ENCODE measurements at regions not wholly inside any gene's neighbourhood (a gene's known extent, or its start where the extent isn't known, plus 50 kb on each side); places are given as distances from the start of the nearest gene placed in this dataset.

- FAIRE-seq (no peak), DNase-seq (ENCODE audit: insufficient read length, low spot score) (no peak)
- no peak for TF ChIP-seq POLR2A (IDR thresholded peaks at IDR 0.05; ENCODE audit: low read depth, low read length)
Observed at GRCh38 chr13:75023609-75024008, 458.4 kb downstream of the TBC1D4 start.

DNA sequence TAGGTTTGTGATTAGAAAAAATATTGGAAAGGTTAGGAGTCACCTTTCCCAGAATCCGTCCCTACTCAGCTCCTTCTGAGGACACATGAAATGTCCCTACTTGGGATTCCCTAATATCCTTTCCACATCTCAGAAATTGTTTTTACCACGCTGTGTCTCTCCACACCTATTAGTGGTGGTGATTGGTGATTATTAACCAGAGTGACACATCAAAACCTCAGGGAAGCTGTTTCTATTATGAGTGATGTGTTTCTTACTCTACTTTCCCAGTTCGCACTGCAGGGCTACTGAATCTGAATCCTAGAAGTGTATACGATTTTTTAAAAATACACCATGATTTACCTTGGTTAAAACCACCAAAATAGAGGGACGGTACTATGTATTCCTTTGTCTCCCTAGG lies 460.8 kb downstream of the TBC1D4 start:
- DNase-seq (ENCODE audit: insufficient read length, low spot score): no peak
- no peak for FAIRE-seq
- no peak for TF ChIP-seq POLR2A (IDR thresholded peaks at IDR 0.05; ENCODE audit: low read depth, low read length)

DNA sequence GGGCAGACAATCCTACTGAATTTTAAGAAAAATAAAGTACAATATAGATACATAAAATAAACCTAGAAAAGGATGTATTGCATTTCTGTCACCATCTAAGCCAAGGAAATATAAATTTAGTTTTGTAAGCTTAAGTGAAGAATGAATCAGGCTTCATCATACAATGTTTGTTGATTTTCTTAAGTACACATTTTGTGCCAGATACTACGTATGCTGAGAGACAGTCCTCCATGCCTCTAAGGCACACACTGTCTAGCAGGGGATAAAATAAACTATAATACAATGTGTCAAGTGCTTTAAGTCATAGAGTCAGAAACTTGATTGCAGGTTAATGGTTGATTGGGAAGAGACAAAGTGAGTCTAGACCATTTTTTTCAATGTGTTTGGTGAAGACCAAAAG lies 465.7 kb downstream of the TBC1D4 start:
- no peak for DNase-seq (ENCODE audit: insufficient read length, low spot score)
- FAIRE-seq: no peak

DNA sequence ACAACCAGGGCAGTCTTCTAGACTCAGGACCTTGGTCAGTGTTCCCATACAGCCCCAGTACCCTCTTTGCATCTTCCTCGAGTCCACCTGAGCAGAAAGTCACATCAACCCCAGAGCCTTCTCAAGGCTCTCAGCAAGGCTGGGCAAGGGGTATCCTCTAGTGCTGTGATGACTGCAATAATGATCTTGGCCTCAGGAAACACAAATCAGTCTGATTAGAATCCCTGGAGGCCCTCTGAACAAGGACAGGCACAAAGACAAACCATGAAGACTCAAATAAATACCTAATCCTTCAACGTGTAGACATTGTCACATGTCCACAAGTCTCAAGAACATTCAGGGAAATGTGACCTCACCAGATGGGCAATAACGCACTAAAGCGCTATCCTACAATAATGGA lies 468.2 kb downstream of the TBC1D4 start:
- no peak for TF ChIP-seq POLR2A (IDR thresholded peaks at IDR 0.05; ENCODE audit: low read depth, low read length)
- DNase-seq (ENCODE audit: insufficient read length, low spot score): no peak
- FAIRE-seq: no peak

More for the DNA sequence above, 465.7 kb downstream of the TBC1D4 start:
- TF ChIP-seq POLR2A (IDR thresholded peaks at IDR 0.05; ENCODE audit: low read depth, low read length): no peak

DNA sequence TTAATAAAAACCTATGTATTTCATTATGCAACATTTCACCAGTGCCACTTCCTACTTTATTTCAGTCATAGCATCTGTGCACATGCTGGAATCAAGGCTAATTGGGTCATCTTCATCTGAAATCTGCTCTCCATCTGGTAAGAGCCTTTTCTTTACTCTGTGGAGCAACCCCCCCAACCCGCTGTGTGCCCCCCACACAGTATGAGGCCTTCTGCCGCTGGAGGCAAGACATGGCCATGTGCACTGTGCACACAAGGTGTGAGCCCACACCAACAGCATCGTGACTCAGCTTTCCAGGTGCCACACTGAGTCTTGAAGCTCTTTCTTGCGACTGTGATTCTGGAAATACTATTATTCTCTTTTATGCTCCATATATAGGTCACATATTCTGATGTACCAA lies 471.0 kb downstream of the TBC1D4 start:
- DNase-seq (ENCODE audit: insufficient read length, low spot score) (no peak), FAIRE-seq (no peak)
- TF ChIP-seq POLR2A (IDR thresholded peaks at IDR 0.05; ENCODE audit: low read depth, low read length): no peak

GRCh38 chr13:75008926-75009325 lies 473.0 kb downstream of the TBC1D4 start:
- no peak for TF ChIP-seq POLR2A (IDR thresholded peaks at IDR 0.05; ENCODE audit: low read depth, low read length)
- no peak for FAIRE-seq
- DNase-seq (ENCODE audit: insufficient read length, low spot score): no peak

DNA sequence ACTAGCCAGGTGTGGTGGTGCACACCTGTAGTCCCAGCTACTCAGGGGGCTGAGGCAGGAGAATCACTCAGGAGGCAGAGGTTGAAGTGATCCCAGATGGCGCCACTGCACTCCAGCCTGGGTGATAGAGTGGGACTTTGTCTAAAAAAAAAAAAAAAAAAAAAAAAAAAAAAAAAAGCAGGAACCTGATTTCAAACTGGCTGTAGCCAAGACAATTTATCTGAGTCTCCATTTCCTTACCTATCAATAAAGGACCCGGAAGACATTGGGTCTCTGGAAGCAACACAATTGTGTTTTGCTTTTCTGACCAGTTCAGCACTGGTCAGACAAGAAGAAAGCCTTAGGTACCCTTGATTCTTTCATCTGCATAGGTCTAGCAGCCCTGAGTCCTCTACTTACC lies 491.0 kb downstream of the TBC1D4 start:
- TF ChIP-seq POLR2A (IDR thresholded peaks at IDR 0.05; ENCODE audit: low read depth, low read length): no peak
- FAIRE-seq: no peak
- DNase-seq (ENCODE audit: insufficient read length, low spot score): no peak

DNA sequence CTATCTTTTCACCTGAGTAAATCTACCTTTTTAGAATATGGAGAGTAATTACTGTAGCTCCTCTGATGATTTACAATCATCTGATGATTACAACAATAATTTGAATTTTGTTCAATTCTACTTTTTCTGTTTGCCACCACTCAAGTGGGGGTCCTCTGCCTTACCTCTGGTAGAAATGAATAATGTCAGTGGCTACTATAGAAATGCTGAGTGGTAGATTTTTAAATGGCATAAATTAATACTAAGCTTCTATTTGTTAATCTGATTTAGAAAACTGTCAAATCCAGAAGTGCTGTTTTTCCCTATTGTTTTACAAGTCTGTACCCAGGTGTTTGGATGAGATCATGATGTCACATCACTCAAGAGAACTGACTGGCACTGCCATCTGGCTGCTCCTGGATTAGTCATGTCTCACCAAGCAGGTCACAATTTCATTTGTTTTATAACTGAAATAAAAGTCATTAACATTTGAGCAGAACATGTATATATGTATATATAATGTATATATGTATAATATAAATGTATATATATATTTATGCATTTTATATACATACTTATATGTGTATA lies 494.8 kb downstream of the TBC1D4 start:
- FAIRE-seq (no peak), DNase-seq (ENCODE audit: insufficient read length, low spot score) (no peak)
- no peak for TF ChIP-seq POLR2A (IDR thresholded peaks at IDR 0.05; ENCODE audit: low read depth, low read length)

- no peak for TF ChIP-seq POLR2A (IDR thresholded peaks at IDR 0.05; ENCODE audit: low read depth, low read length)
- FAIRE-seq (no peak), DNase-seq (ENCODE audit: insufficient read length, low spot score) (no peak)
Observed at GRCh38 chr13:74986609-74987008, 495.4 kb downstream of the TBC1D4 start.

GRCh38 chr13:74979703-74980102 lies 502.3 kb downstream of the TBC1D4 start:
- TF ChIP-seq POLR2A (IDR thresholded peaks at IDR 0.05; ENCODE audit: low read depth, low read length): no peak
- DNase-seq (ENCODE audit: insufficient read length, low spot score) (no peak), FAIRE-seq (no peak)

DNA sequence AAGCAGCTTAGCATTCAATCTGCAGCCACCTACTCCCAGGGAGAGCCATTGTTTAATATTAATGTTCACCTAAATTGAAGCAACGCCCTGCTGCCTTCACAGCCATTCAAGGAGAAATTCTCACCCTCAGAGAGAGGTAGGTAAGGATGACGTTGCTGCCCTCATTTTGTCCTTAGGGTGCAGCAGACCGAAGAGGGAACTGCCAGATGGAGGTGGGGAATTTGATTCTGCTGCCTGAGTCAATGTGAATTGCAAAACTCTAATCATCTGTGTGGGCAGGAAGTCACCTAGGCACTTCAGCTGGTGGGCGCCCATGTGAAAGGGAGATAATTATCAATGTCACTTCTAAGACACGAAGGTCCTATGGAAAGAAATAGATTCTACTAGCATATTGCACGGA lies 503.4 kb downstream of the TBC1D4 start:
- TF ChIP-seq POLR2A (IDR thresholded peaks at IDR 0.05; ENCODE audit: low read depth, low read length): no peak
- no peak for DNase-seq (ENCODE audit: insufficient read length, low spot score)
- no peak for FAIRE-seq

DNA sequence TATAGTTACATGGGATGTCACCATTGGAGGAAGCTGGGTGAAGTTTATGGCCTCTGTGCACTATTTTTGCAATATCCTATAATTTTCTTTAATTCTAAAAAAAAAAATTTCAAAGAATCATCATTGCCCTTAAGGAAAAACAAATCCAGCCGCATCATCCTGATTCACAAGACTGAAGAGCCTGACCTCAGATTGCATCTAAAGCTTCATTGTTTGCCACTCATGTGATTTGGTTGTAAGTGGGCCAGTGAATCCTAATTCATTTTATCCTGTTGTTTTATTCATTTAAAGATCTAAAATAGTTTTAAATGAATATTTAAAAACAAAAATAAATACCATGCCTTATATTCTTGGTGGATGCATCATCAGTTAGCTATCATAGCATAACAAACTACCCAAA lies 504.5 kb downstream of the TBC1D4 start:
- FAIRE-seq: no peak
- no peak for DNase-seq (ENCODE audit: insufficient read length, low spot score)
- no peak for TF ChIP-seq POLR2A (IDR thresholded peaks at IDR 0.05; ENCODE audit: low read depth, low read length)

DNA sequence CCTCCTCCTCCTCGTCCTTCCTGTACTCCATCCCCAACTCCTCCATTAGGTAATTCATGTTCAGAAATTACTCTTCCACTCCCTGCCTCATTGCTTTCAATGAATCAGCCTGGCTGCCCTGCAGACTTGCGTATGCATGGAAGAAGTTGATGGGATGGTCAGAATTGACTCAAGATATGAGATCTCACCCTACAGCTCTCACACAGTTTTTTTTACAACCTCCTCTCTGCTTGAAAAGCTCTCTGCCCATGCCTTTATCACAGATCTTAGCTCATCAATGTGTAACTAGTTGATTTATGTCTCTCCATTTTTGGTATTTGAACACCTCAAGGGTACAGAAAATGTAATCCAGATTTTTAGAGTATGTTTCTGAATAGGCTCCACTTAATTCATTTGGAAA lies 506.9 kb downstream of the TBC1D4 start:
- DNase-seq (ENCODE audit: insufficient read length, low spot score) (no peak), FAIRE-seq (no peak)
- TF ChIP-seq POLR2A (IDR thresholded peaks at IDR 0.05; ENCODE audit: low read depth, low read length): no peak

GRCh38 chr13:74973935-74974879 lies 507.8 kb downstream of the TBC1D4 start:
- no peak for TF ChIP-seq POLR2A (IDR thresholded peaks at IDR 0.05; ENCODE audit: low read depth, low read length)
- FAIRE-seq: no peak
- no peak for DNase-seq (ENCODE audit: insufficient read length, low spot score)

GRCh38 chr13:74969419-74969818 lies 512.5 kb downstream of the TBC1D4 start:
- DNase-seq (ENCODE audit: insufficient read length, low spot score) (no peak), FAIRE-seq (no peak)
- TF ChIP-seq POLR2A (IDR thresholded peaks at IDR 0.05; ENCODE audit: low read depth, low read length): no peak
